Osteocyte (in vitro differentiated cells): ENCODE measurements at regions not wholly inside any gene's neighbourhood (a gene's known extent, or its start where the extent isn't known, plus 50 kb on each side); places are given as distances from the start of the nearest gene placed in this dataset.

Experiments
- DNase-seq: peaks from one replicate; pipeline ENCODE4 v3.0.0; 2021; ENCODE audit warnings: mixed read lengths; ENCODE audit not compliant: unreplicated experiment; ENCODE audit errors: extremely low spot score
- H3K27ac Mint-ChIP-seq: one replicate; pipeline ENCODE4 v1.8.0; 2021; ENCODE audit warnings: mild to moderate bottlenecking, mixed read lengths; ENCODE audit not compliant: unreplicated experiment
- H3K27me3 Mint-ChIP-seq: one replicate; pipeline ENCODE4 v1.8.0; 2021; ENCODE audit warnings: mixed read lengths; ENCODE audit not compliant: unreplicated experiment
- H3K36me3 Mint-ChIP-seq: one replicate; pipeline ENCODE4 v1.8.0; 2021; ENCODE audit warnings: mixed read lengths; ENCODE audit not compliant: unreplicated experiment
- H3K4me1 Mint-ChIP-seq: one replicate; pipeline ENCODE4 v1.8.0; 2021; ENCODE audit warnings: mixed read lengths; ENCODE audit not compliant: unreplicated experiment
- H3K4me3 Mint-ChIP-seq: one replicate; pipeline ENCODE4 v1.8.0; 2021; ENCODE audit warnings: mild to moderate bottlenecking, moderate library complexity, mixed read lengths; ENCODE audit not compliant: unreplicated experiment
- H3K9me3 Mint-ChIP-seq: one replicate; pipeline ENCODE4 v1.8.0; 2021; ENCODE audit warnings: mixed read lengths; ENCODE audit not compliant: unreplicated experiment
- TF ChIP-seq, protein P1 (sequence below): fragments of 200-600 bp; sonication (generic); IDR thresholded peaks from 2 replicates; pipeline ENCODE4 v1.5.0; 2021; ENCODE audit warnings: antibody characterized with exemption, mild to moderate bottlenecking, moderate library complexity

DNA sequence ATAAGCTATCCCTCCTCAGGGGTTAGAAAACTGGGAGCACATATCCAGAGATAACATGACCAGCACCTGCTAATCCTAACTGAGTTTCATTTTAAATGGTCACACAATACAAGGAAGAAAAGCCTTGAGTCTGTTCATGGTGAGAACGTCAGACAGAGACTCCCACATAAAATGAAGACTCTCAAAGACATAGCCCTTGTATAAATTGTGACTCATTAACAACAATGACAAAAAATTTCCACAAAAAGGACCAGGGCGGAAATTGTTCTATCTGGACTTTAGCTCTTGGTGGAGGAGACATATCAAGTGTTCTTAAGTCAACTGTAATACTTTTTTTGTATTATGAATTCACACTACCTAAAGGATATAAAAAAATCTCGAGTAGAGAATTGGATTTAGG lies 313.7 kb upstream of the DCN start:
- Mint-ChIP-seq H3K4me1 (peaks cover 7% of the 10 kb centered on the region), H3K36me3 (no peaks in the 10 kb centered on the region), H3K27me3 (no peaks in the 10 kb centered on the region), H3K4me3 (no peak overlapping the region), H3K9me3 (no peaks in the 10 kb centered on the region), H3K27ac (no peak overlapping the region)
- DNase-seq, result no peak
- TF ChIP-seq, protein P1, sequence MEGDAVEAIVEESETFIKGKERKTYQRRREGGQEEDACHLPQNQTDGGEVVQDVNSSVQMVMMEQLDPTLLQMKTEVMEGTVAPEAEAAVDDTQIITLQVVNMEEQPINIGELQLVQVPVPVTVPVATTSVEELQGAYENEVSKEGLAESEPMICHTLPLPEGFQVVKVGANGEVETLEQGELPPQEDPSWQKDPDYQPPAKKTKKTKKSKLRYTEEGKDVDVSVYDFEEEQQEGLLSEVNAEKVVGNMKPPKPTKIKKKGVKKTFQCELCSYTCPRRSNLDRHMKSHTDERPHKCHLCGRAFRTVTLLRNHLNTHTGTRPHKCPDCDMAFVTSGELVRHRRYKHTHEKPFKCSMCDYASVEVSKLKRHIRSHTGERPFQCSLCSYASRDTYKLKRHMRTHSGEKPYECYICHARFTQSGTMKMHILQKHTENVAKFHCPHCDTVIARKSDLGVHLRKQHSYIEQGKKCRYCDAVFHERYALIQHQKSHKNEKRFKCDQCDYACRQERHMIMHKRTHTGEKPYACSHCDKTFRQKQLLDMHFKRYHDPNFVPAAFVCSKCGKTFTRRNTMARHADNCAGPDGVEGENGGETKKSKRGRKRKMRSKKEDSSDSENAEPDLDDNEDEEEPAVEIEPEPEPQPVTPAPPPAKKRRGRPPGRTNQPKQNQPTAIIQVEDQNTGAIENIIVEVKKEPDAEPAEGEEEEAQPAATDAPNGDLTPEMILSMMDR, result no peak

DNA sequence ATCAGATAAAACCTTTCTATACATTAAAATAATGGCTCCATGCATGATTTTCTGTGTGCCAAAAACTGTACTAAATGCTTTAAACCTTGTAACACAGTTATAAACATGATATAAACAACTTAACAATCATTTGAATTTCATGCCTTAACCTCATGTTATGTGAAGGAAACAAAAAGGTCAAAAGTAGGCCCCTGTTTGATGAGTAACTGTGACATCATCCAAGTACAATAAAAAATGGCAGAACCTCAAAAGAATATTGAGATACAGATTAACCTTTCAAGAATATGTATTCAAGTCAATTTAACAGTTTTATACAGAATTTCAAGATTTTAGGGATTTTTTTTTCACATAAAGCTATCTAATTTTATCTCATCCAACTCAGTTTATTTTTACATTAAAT lies 310.7 kb upstream of the DCN start:
- Mint-ChIP-seq H3K4me3 (no peak overlapping the region), H3K27me3 (no peaks in the 10 kb centered on the region), H3K4me1 (peaks cover 7% of the 10 kb centered on the region), H3K9me3 (no peaks in the 10 kb centered on the region), H3K36me3 (no peaks in the 10 kb centered on the region), H3K27ac (no peak overlapping the region)
- no peak for DNase-seq
- TF ChIP-seq, protein P1, result no peak

DNA sequence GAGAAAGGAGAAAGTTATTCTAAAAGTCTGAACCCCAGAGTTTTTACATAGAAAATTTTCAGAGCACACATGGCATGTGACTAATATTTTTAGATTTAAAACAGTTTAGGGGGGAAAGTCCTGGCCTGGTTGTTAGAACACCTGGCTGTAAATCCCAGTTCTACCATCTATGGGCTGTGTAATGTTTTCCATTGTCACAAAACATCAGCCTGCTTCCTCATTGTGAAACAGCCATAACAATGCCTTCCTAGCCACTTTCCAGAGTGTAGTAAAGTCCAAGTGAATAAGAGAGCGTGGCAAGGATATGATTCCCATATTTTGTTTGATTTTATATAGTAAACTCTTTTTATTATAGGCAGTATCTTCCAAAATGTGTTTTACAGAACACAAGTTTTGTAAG lies 310.0 kb upstream of the DCN start:
- peaks cover 7% of the 10 kb centered on the region for H3K4me1 Mint-ChIP-seq
- TF ChIP-seq, protein P1, result no peak
- no peak overlapping the region for H3K4me3 Mint-ChIP-seq
- H3K27me3 Mint-ChIP-seq, result no peaks in the 10 kb centered on the region
- no peak overlapping the region for H3K27ac Mint-ChIP-seq
- no peaks in the 10 kb centered on the region for H3K36me3 Mint-ChIP-seq
- no peaks in the 10 kb centered on the region for H3K9me3 Mint-ChIP-seq
- no peak for DNase-seq

DNA sequence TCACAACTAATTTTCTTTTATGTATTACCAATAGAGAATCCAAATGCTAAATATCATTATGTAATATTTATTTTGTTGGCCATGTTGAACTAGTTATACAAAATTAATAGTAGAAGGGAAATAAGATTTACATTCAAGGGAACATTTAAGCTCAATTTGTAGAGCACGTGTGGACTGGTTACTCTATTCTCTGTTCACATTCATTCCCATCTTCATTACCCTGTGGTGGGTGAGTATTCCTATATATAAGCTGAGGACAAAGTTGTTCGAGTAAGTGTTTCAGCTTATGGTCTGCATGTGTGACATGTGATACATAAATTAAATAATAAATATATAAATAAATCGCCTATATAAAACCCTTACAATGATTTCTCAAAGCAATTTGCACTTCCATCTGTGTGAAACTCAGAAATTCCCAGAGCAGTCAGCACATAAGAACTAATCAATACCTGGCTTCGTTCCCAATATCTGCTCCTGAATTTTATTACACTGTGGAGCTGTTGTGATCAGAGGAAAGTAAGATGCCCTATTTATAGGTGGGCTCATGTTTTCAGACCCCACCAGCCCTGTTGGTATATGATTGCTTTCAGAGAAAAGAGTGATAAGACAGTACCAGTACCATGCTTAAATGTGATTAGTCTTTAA lies 308.2 kb upstream of the DCN start:
- TF ChIP-seq, protein P1, result no peak
- no peaks in the 10 kb centered on the region for H3K27me3 Mint-ChIP-seq
- H3K27ac Mint-ChIP-seq, result no peak overlapping the region
- peaks cover 7% of the 10 kb centered on the region for H3K4me1 Mint-ChIP-seq
- no peak for DNase-seq
- no peaks in the 10 kb centered on the region for H3K36me3 Mint-ChIP-seq
- no peaks in the 10 kb centered on the region for H3K9me3 Mint-ChIP-seq
- H3K4me3 Mint-ChIP-seq, result no peak overlapping the region

DNA sequence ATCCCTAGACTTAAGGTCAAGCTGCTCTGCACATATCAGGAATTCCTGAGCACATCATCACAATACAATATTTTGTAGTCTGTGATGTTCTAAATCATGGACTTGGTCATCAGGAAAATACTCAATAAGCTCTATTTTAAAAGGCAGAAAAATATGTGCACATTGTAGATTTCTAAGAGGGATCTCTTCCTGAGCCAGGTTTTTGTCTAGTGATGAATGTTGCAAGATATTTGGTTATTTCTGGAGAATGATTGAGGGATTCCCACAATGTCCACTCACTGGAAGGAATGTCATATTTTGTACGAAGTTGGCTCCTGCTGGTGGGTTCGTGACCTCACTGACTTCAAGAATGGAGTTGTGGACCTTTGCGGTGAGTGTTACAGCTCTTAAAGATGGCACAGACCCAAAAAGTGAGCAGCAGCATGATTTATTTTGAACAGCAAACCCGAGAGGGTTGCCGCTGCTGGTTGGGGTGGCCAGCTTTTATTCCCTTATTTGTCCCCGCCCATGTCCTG lies 300.9 kb upstream of the DCN start:
- Mint-ChIP-seq H3K4me1 (peaks cover 14% of the 10 kb centered on the region), H3K27me3 (no peaks in the 10 kb centered on the region), H3K9me3 (no peaks in the 10 kb centered on the region), H3K36me3 (no peaks in the 10 kb centered on the region), H3K4me3 (no peak overlapping the region), H3K27ac (no peak overlapping the region)
- TF ChIP-seq, protein P1, result no peak
- no peak for DNase-seq
